GM13977 (cell line): ENCODE measurements at regions not wholly inside any gene's neighbourhood (a gene's known extent, or its start where the extent isn't known, plus 50 kb on each side); places are given as distances from the start of the nearest gene placed in this dataset.

Experiments used
- DNase-seq: peaks from one replicate; pipeline ENCODE4 v3.0.0; 2012; ENCODE audit warnings: low spot score
- in situ Hi-C: fragments of 300-500 bp; cut with MboI; formaldehyde crosslinking; loops from one replicate; pipeline ENCODE4 v1.12.0; 2022; ENCODE audit warnings: low sequenced_read_pairs, low pct_unique_long_range_greater_than_20kb, mixed read lengths, inconsistent platforms; ENCODE audit not compliant: unreplicated experiment
- TF ChIP-seq, protein P1 (sequence below): IDR thresholded peaks from 2 replicates; pipeline ENCODE4 v1.5.1; 2012; ENCODE audit warnings: mild to moderate bottlenecking, control low read depth; ENCODE audit not compliant: insufficient read depth; ENCODE audit errors: extremely low read depth, missing control alignments

DNA sequence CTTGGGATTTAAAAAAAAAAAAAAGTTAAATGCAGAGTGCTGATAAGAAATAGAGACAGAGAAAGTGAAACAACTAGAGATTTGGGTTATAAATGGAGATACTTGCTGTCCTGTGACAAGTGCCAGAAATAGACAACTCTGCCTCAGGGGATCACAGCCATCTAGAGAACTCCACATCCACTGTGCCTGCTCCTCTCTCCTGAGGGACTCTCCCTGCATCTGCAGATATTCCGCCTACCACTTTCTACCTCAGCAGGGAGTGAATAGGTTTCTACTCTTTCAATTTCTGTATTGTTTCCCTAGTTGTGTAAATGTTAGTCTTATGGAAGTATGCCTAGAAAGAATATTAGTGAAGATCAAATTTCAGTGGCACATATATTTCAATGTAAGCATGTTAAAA, 307.2 kb downstream of the HTR1A start:
- in situ Hi-C loops: no loop called here
- DNase-seq: no peak
- TF ChIP-seq, protein P1, sequence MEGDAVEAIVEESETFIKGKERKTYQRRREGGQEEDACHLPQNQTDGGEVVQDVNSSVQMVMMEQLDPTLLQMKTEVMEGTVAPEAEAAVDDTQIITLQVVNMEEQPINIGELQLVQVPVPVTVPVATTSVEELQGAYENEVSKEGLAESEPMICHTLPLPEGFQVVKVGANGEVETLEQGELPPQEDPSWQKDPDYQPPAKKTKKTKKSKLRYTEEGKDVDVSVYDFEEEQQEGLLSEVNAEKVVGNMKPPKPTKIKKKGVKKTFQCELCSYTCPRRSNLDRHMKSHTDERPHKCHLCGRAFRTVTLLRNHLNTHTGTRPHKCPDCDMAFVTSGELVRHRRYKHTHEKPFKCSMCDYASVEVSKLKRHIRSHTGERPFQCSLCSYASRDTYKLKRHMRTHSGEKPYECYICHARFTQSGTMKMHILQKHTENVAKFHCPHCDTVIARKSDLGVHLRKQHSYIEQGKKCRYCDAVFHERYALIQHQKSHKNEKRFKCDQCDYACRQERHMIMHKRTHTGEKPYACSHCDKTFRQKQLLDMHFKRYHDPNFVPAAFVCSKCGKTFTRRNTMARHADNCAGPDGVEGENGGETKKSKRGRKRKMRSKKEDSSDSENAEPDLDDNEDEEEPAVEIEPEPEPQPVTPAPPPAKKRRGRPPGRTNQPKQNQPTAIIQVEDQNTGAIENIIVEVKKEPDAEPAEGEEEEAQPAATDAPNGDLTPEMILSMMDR: no peak

DNA sequence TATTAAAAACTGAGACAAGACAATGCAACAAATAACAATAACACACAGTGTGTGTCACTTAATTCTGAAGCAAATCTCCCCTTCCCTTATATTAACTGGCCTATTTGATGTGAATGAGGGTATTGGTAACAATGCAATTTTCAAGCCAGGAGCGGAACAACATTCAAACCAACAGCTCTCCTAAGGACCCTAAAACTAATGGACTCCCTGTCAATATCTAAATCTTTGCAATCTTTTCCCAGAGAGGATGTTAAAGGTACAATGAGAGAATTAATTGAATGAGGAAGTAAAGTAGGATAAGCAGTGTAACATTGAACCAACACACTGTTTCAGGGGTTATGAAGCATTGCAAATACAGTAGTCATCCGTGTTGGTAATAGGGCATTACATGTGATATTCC, 311.7 kb downstream of the HTR1A start:
- in situ Hi-C loops: no loop called here
- no peak for DNase-seq
- TF ChIP-seq, protein P1: no peak

DNA sequence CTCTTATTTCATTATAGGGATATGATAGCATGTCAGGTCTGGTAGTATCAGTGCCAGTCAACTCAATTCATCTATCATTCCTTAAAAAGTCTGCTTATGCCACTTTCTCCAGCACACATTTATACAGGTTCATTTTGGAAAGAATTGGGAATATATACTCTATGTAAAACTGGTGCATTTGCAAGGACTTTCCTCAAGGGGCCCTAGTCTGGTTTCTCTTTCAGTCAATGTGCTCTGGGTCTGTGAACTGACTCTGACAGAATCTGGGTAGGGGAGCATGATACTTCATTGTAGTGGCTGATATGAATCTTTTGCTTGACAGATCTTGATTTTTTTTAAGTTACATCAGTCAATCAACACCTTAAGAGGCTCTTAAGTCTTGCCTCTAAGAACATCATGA, 313.9 kb downstream of the HTR1A start:
- TF ChIP-seq, protein P1: no peak
- no peak for DNase-seq
- in situ Hi-C loops: no loop called here

DNA sequence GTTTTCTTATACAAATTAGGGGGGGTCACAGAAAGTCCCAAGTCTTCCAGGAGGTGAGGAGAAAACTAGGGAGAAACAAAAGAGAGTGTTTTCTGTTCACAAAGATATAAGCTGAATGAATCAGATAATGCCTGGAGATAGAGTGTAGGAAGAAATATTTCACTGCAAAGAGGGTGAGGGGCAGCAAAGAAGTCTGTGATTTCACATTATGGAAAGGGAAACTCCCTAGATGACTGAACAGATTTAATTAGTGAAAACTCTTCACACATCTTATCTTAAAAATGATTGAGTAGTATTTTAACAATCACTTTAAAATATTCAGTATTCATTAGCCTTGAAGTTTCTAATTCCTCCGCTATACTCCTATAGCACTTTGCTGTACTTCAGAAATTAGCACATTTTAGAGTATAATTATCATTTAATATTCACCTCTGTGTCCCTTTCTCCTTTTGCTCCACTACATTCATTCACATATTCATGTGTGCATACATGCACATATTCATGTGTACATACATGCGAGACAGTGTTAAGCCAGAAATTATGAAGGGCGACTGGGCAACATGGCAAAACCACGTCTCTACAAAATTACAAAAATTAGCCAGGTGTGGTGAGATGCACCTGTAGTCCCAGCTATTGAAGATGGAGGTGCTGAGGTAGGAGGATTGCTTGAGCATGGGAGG, 332.2 kb downstream of the HTR1A start:
- in situ Hi-C loops: no loop called here
- no peak for DNase-seq
- TF ChIP-seq, protein P1: no peak

DNA sequence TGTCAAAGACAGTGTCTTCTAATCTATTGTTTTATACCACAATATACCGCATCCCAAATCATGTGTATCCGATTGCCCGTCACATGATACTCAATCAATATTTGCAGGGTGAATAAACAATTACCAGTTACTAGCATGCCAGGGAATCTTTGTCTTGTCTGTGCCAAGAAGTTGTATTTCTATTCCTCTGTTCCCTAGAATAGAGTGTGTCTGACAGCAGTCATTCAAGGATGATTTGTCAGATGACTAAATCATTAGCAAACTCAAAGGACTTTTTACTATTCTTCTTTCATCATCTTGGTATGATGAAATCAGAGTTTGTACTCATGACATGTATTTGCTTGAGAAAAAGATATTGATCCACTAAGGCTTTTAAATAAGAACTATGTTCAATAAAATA, 348.8 kb downstream of the HTR1A start:
- DNase-seq: no peak
- TF ChIP-seq, protein P1: no peak
- in situ Hi-C loops: no loop called here

DNA sequence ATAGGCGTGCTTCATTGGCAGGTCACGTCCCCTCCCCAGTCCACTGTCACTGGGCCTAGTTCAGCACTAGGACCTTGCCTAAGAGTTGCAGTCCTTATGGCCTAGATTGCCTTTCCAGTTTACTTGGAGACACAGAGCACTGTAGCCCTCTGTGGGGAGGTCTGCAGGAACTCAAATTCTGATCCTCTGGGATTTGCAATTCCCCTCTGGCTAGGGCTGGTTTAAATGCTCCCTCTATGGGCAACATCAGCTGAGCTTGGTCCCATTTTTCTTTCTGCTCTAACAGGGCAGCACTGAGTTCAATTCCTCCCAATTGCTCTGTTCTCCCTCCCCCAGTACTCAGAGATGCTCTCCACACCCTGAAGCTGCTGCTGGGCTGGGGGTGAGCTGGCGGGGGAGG, 358.2 kb downstream of the HTR1A start:
- no peak for DNase-seq
- TF ChIP-seq, protein P1: no peak
- in situ Hi-C loops: no loop called here
